ENCODE measurements at regions not wholly inside any gene's neighbourhood (a gene's known extent, or its start where the extent isn't known, plus 50 kb on each side); places are given as distances from the start of the nearest gene placed in this dataset.

GRCh38 chr16:51019617-51020016 is 131.5 kb downstream of the SALL1 start:
- Mint-ChIP-seq H3K27ac (no peak overlapping the region), H3K36me3 (no peaks in the 10 kb centered on the region), H3K9me3 (no peaks in the 10 kb centered on the region), H3K4me3 (no peak overlapping the region), H3K27me3 (ENCODE audit: low read depth) (peaks cover 8% of the 10 kb centered on the region), H3K4me1 (peaks cover 7% of the 10 kb centered on the region)
- DNase-seq (ENCODE audit: low spot score) = no peak
- no peak for ATAC-seq
- TF ChIP-seq ZNF281 (CRISPR knock-in tag; IDR thresholded peaks at IDR 0.05) = no peak
- TF ChIP-seq STAT6 (CRISPR knock-in tag; conservative IDR thresholded peaks at IDR 0.05; ENCODE audit: low read depth) = no peak
- TF ChIP-seq RELA (CRISPR knock-in tag; IDR thresholded peaks at IDR 0.05; ENCODE audit: borderline replicate concordance) = no peak
- no peak for TF ChIP-seq PREB (CRISPR knock-in tag; IDR thresholded peaks at IDR 0.05; ENCODE audit: borderline replicate concordance)
- TF ChIP-seq GABPB1 (CRISPR knock-in tag; IDR thresholded peaks at IDR 0.05) = no peak
- no peak for TF ChIP-seq ZNF425 (CRISPR knock-in tag; conservative IDR thresholded peaks at IDR 0.05)
- TF ChIP-seq ZNF232 (CRISPR knock-in tag; IDR thresholded peaks at IDR 0.05) = no peak
- no peak for TF ChIP-seq ZNF512 (CRISPR knock-in tag; IDR thresholded peaks at IDR 0.05; ENCODE audit: borderline replicate concordance)
- no peak for TF ChIP-seq AFF4 (CRISPR knock-in tag; IDR thresholded peaks at IDR 0.05; ENCODE audit: borderline replicate concordance)
- TF ChIP-seq CBFB (CRISPR knock-in tag; IDR thresholded peaks at IDR 0.05; ENCODE audit: low read depth) = no peak
- TF ChIP-seq PRDM15 (CRISPR knock-in tag; IDR thresholded peaks at IDR 0.05) = no peak
- CTCF ChIA-PET = no interaction called here
- POLR2A ChIA-PET = no interaction called here

Data from WTC11 (cell line).